Lower leg skin (tissue), 3 donors: ENCODE measurements at regions not wholly inside any gene's neighbourhood (a gene's known extent, or its start where the extent isn't known, plus 50 kb on each side); places are given as distances from the start of the nearest gene placed in this dataset.

Experiments used
- POLR2A ChIP-seq, 2 donors: fragments of 450-650 bp; IDR thresholded peaks; one replicate each; pipeline ENCODE4 v1.6.1; 2016 to 2017; ENCODE audit warnings: antibody characterized with exemption in 2 of 2, mild to moderate bottlenecking in 1 of 2, moderate library complexity in 1 of 2
- TF ChIP-seq, protein P1 (sequence below), 3 donors: fragments of 450-650 bp; IDR thresholded peaks; one replicate each; pipeline ENCODE4 v1.5.1; 2016; ENCODE audit warnings: antibody characterized with exemption in 3 of 3, mild to moderate bottlenecking in 3 of 3, moderate library complexity in 2 of 3

DNA sequence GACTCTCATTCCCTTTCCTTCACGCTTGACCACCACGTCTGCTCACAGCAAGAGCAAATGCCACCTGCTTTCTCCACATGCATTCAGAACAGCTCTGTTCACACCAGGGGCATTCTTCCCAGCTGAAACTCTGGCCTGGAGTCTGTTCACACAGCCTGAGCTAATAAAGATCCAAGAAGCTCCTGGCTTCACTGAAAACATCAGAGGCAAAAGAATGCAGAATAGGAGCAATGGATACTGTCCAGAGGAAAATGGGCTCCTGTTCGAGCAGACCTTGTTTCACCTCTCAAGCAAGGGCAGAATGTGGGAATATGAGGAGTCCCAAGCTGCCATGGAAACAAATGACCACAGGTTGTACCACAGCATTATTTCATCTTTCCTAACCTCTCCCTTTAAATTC, 402.7 kb upstream of the TNC start:
- TF ChIP-seq, protein P1, sequence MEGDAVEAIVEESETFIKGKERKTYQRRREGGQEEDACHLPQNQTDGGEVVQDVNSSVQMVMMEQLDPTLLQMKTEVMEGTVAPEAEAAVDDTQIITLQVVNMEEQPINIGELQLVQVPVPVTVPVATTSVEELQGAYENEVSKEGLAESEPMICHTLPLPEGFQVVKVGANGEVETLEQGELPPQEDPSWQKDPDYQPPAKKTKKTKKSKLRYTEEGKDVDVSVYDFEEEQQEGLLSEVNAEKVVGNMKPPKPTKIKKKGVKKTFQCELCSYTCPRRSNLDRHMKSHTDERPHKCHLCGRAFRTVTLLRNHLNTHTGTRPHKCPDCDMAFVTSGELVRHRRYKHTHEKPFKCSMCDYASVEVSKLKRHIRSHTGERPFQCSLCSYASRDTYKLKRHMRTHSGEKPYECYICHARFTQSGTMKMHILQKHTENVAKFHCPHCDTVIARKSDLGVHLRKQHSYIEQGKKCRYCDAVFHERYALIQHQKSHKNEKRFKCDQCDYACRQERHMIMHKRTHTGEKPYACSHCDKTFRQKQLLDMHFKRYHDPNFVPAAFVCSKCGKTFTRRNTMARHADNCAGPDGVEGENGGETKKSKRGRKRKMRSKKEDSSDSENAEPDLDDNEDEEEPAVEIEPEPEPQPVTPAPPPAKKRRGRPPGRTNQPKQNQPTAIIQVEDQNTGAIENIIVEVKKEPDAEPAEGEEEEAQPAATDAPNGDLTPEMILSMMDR (IDR thresholded peaks at IDR 0.05), result no peak
- no peak for TF ChIP-seq POLR2A (IDR thresholded peaks at IDR 0.05)
